NCI-H774 (cell line): ENCODE measurements at regions not wholly inside any gene's neighbourhood (a gene's known extent, or its start where the extent isn't known, plus 50 kb on each side); places are given as distances from the start of the nearest gene placed in this dataset.
"Not testable (repeated sequence)": the region's sequence is repeated elsewhere in the genome, so short reads cannot be mapped to it uniquely, and the experiment has no call there.

ENCODE experiments used
- DNase-seq: peaks from one replicate; lab custom pipeline; 2025; lab: John Stamatoyannopoulos, UW

DNA sequence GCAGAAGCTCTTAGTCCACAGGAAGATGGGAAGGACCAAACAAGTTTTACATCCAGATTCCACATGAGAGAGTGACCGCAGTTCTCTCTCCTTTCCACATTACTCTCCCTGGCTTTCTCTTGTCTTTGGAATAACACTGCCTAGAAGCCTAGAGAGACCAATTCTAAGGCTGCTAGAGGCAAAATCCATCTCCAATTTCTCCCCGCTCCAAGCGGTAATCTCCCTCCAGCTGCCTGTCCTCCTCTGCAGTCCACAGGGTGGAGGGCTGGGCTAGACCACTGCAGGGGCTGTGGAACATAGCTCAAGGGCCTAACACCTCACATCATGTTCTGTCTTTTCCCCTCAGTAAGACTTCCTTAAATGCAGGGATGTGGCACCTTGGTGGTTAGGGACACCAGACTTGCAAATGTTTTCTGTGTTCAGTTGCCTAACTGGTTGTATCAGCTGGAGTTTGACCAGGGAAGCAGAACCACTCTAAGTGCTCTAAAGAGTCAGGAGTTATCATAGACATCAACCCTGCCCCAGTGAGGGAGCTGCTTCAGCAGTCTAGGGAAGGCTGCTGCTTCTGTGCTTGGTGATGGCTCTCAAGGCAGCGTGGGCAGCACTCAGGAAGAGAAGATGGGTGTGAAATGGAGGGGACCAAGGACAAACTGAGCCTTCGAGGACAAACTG lies 423.1 kb downstream of the BCOR start:
- DNase-seq: no peak

GRCh38 chrX:39675162-39675553 lies 422.6 kb downstream of the BCOR start:
- no peak for DNase-seq

GRCh38 chrX:39675619-39676018 lies 422.1 kb downstream of the BCOR start:
- no peak for DNase-seq

GRCh38 chrX:39676434-39676833 lies 421.3 kb downstream of the BCOR start:
- no peak for DNase-seq

DNA sequence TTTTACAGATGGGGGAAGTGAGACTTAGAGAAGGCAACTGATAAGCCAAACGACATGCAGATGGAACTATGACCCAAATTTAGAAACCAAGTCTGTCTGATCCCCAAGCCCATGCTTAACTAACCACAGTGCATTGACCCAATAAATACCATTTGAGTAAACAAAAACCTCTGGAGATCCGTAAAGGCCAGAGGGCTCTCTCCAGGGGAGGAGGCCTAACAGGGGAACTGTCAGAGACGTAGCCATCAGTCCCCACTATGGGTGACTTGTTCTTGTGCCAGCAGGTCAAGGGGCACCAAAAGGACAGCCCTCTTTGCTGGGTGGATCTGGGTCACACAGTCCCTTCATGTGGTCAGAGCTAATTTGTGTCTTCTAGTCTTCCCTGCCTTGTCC lies 420.2 kb downstream of the BCOR start:
- DNase-seq: no peak

DNA sequence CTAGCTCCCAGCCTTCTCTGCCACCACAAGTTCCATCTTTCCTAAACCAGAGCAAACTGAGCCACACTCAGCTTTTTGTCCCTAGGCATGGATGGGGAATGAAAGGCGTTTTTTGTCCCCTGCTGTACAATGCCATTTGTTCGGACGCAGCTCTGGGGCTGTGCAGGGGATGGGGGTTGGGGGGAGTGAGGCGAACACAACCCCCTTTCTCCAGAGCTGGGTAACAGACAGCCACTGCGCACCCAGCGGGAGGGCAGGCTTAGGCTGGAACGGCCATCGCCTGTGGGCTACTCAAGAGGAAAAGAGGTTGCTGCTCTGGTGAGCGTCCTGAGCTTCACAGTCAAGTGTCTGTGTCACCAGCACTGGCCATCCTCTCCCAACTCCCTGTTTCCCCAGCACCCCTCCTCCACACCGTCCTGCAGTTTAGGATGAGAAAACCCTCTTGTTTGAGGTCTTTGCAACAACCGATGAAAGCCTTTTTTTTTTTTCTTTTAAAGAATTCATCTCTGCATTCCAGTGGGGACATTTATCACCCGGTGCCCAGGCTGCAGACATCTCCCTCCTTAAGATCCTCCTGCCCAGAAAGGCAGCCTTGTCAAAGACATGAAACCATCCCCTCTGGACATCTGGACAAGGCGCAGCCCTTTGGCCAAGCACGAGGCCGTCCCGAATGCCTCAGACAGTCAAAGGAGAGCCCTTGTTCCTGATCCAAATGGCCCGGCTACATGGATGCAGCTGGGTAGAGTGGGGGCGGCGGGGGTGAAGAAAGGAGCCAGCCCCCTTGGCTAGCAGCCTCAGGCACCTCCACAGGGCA lies 419.6 kb downstream of the BCOR start:
- DNase-seq: no peak

DNA sequence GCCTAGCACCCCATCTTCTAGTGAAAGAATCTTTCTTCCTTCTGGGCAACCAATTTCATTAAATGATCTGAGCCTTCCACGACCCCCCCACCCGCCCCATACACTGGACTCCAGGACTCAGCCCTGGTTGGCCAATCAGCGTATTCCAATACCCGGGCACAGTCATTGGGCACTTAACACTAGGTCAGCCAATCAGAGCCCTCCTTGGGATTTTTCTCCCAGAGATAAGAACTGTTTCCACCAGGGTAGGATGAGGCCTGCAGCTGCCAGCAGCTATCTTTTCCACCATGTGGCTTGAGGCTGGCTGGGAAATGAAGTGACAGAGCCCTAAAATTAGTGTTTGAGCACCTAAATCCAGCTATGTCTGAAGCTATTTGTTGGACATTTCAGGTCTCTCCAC lies 418.8 kb downstream of the BCOR start:
- no peak for DNase-seq

DNA sequence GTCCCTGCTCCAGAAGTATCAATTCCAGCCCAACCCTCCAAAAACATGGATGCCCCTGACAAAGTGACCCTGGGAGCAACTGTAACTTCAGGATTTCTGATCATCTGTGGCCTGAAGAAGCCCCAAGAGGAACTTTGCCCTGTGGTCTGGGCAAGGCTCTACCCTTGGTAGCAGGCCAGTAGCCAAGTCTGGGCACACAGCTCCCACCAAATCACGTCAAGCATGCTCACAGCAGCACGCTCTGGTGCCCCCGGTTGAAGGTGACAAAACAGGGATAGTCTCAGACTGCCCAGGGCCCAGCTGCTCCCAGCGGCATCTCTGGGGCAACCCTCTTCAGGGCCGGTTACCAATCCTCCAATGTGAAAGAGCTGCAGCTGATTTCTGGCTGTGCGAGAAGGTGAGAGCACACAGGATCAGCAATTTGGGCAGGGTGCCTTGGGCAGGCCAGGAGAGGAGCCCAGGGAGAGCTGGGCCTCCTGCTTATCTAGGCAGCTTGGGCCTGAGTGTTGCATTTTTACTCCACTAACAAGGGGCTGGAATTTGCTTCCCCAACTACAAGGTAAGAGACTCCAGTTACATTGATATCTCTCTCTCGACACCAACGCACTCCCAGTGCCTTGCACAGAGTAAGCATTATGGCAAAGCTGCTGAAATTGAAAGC lies 418.1 kb downstream of the BCOR start:
- DNase-seq: no peak

DNA sequence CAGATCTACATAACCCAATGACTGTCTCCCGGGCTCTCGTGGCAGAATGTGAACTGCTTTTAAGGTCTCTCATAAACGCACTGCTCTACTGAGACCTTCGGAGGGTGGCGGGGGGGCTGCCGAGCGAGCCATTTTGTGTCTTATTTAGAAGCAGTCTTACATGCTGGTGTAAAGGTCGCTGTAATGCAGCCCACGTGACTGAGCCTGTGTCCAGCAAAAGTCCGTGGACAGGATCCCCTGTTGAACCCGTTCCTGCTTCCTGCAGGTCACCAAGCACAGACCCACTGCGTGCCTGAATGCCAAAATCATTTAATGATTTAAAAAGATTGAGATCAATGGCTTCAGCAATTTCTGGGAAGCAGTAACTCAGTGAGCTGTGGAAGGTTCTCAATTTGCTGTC lies 415.9 kb downstream of the BCOR start:
- no peak for DNase-seq

DNA sequence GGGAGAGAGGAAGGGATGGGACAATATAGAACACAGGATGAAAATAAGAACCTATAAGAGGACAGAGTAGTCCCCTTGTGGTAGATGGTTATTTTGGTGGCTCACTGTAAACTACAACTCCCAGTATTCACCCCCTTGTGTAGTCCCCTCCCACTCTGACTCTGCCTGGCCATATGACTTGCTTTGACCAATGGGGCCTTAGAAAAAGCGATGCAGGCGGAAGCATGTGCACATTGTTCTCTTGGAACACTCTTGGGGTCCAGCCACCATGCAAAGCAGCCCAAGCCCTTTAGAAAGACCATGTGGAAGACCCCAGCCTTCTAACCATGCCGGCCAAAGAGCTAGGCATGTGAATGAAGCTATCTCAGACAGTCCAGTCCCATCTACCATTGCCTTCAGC lies 415.0 kb downstream of the BCOR start:
- DNase-seq: no peak

- no peak for DNase-seq
Observed at GRCh38 chrX:39688219-39688575, 409.6 kb downstream of the BCOR start.

DNA sequence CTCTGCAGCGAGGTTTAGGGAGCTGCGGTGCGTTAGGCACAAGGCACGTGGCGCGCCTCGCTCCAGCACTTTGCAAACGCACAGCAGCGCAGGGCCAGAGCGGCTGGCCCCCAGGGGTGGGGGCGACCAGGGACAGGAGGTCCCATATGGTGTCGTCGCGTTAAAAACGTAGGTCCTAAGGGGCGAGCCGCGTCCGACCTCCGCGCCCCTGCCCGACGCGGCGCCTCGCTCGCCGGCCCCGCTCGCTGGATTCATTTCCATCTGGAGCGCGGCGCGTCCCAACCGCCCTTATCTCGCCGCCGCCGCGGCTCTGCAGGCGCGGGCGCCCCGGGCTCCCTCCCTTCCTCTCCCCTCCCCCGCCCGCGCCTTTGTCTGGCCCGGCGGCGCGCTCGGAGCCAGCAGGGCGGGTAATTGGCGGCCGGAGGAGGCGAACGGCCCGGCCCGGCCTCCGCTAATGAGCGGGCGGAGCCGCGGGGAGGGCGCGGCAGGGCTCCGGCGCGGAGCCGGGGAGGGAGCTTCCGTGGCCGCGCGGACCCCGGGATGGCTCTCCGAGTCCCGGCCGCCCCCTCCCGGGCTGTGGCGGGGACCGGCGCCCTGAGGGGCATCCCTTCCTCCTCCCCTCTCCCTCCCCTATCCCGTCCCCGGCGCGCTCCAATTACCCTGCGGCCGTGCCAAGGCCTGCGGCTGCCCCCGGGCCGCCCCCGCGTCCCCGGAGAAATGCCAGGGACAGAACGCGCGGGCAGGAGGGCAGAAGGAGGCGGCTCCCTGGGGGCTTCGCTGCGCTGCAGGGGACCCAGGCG lies 409.0 kb downstream of the BCOR start:
- peak; percentile 45 for DNase-seq

- DNase-seq: no peak
Observed at GRCh38 chrX:39689376-39690104, 408.2 kb downstream of the BCOR start.

GRCh38 chrX:39690541-39691415 lies 407.0 kb downstream of the BCOR start:
- no peak for DNase-seq

- DNase-seq: no peak
Observed at GRCh38 chrX:39691724-39692123, 406.0 kb downstream of the BCOR start.

DNA sequence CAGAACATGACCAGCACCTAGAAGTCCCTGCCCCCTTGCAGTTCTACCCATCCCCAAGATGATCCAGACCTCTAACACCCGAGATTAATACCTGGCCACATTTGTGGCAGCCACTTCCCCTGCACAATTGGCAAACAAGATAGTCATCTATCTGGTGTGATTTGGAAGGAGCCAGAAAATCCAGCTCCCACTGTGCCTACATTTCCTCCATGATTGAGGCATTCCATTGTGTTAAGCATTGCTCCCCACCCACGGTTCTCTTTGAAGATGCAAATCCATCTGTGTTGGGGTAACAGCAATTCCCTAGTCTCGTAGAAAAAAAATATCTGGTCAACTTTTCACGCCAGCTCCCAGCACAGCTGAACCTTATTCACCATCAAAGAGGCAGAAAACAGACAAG lies 405.0 kb downstream of the BCOR start:
- DNase-seq: no peak

DNA sequence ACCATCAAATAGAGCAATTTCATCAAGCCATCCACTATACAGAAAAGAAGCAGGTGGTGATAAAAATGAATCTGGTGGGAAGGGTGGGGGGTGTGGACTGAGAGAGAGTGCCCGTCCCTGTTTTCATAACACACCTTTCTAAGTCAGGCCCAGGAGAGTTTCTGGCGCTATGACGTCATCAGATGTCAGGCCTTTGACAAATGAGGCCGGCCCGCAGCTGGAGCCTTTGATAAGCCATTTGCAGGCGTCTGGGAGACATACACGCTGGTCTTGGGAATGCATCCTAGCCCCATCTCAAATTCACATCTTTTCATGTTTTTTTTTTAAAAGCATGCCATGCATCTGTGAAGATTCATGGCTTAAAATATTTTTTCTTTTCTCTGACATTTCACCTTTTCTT lies 404.5 kb downstream of the BCOR start:
- no peak for DNase-seq

DNA sequence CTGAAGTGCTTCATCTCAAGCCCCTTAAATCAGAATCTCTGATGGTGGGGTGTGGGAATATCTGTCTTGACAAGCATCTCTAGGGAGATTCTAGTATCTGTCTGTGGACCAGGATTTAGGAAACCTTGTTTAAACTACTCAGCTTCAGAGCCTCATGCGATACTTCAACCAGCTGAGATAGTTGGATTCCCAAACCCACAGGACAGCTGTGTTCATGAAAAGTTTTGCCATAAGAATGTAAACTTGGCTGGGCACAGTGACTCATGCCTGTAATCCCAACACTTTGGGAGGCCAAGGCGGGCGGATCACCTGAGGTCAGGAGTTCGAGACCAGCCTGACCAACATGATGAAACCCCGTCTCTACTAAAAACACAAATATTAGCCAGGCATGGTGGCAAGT lies 395.1 kb downstream of the BCOR start:
- not testable (repeated sequence) for DNase-seq

GRCh38 chrX:39703307-39703706 lies 394.5 kb downstream of the BCOR start:
- no peak for DNase-seq

DNA sequence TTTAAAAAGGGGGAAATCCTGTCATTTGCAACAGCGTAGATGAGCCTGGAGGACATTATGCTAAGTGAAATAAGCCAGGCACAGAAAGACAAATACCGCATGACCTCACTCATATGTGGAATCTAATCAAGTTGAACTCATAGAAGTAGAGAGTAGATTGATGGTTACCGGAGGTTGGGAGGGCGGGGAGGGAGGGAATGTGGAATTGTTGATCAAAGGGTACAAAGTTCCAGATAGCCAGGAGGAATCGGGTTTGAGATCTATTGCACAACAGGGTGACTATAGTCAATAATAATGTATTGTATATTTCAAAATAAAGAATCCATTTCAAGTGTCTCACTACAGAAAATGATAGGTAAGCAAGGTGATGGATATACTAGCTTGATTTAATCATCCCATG lies 393.2 kb downstream of the BCOR start:
- DNase-seq: no peak

DNA sequence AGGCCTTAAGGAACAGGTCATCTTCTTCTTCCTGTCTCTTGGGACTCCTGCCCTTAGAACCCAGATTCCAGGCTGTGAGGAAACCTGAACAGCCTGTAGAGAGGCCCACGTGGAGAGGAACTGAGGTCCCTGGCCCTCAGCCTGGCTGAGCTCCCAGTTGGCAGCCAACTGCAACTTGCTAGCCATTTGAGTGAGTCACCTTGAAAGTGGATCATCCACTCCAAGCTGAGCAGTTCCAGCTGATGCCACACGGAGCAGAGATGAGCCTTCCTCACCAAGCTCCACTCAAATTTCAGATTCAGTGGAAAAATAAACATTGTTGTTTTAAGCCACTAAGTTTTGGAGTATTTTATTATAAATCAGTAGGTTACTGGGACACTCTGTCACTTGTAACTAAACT lies 392.5 kb downstream of the BCOR start:
- no peak for DNase-seq
